Stimulated activated CD8-positive, alpha-beta memory T cell treated with anti-CD3 and anti-CD28 coated beads, Interleukin-7, amount 100 ng/mL, for 24 hours (primary cell): ENCODE measurements at regions not wholly inside any gene's neighbourhood (a gene's known extent, or its start where the extent isn't known, plus 50 kb on each side); places are given as distances from the start of the nearest gene placed in this dataset.
"Not testable (repeated sequence)": the region's sequence is repeated elsewhere in the genome, so short reads cannot be mapped to it uniquely, and the experiment has no call there.

ENCODE experiments used
- DNase-seq: peaks from one replicate; pipeline ENCODE4 v3.0.0-alpha.2; 2020; ENCODE audit warnings: low read depth

- DNase-seq, result no peak
Measured at GRCh38 chr3:177338697-177339219, 141.5 kb upstream of the TBL1XR1 start.

GRCh38 chr3:177339220-177339703, 142.0 kb upstream of the TBL1XR1 start:
- not testable (repeated sequence) for DNase-seq

GRCh38 chr3:177340243-177340830, 143.1 kb upstream of the TBL1XR1 start:
- DNase-seq, result no peak

- DNase-seq, result no peak
Measured at GRCh38 chr3:177341736-177342419, 144.6 kb upstream of the TBL1XR1 start.

GRCh38 chr3:177343122-177343625, 145.9 kb upstream of the TBL1XR1 start:
- DNase-seq, result no peak

- peak; percentile 27 for DNase-seq
Measured at GRCh38 chr3:177345049-177345972, 148.0 kb upstream of the TBL1XR1 start.

GRCh38 chr3:177345973-177346503, 148.8 kb upstream of the TBL1XR1 start:
- DNase-seq, result no peak

- no peak for DNase-seq
Measured at GRCh38 chr3:177346878-177347277, 149.6 kb upstream of the TBL1XR1 start.

- DNase-seq, result no peak
Measured at GRCh38 chr3:177347611-177348010, 150.3 kb upstream of the TBL1XR1 start.

GRCh38 chr3:177348974-177349373, 151.7 kb upstream of the TBL1XR1 start:
- no peak for DNase-seq

GRCh38 chr3:177349384-177349783, 152.1 kb upstream of the TBL1XR1 start:
- no peak for DNase-seq

GRCh38 chr3:177350121-177350520, 152.8 kb upstream of the TBL1XR1 start:
- DNase-seq, result no peak

- no peak for DNase-seq
Measured at GRCh38 chr3:177351206-177351605, 153.9 kb upstream of the TBL1XR1 start.

- no peak for DNase-seq
Measured at GRCh38 chr3:177351757-177352158, 154.5 kb upstream of the TBL1XR1 start.

- no peak for DNase-seq
Measured at GRCh38 chr3:177352424-177352823, 155.1 kb upstream of the TBL1XR1 start.

GRCh38 chr3:177353140-177353539, 155.9 kb upstream of the TBL1XR1 start:
- no peak for DNase-seq

GRCh38 chr3:177353879-177354278, 156.6 kb upstream of the TBL1XR1 start:
- not testable (repeated sequence) for DNase-seq

GRCh38 chr3:177354466-177354865, 157.2 kb upstream of the TBL1XR1 start:
- no peak for DNase-seq

- DNase-seq, result no peak
Measured at GRCh38 chr3:177356113-177356512, 158.8 kb upstream of the TBL1XR1 start.

GRCh38 chr3:177356952-177357351, 159.7 kb upstream of the TBL1XR1 start:
- no peak for DNase-seq

GRCh38 chr3:177357352-177358090, 160.2 kb upstream of the TBL1XR1 start:
- DNase-seq, result no peak
